Trophoblast cell (in vitro differentiated cells and primary cell): ENCODE measurements at regions not wholly inside any gene's neighbourhood (a gene's known extent, or its start where the extent isn't known, plus 50 kb on each side); places are given as distances from the start of the nearest gene placed in this dataset.

Experiments used
- DNase-seq, 2 donors: peaks; one replicate each; pipeline ENCODE4 v3.0.0-alpha.2; 2016
- H2AFZ ChIP-seq: 2 replicates; pipeline ENCODE4 v1.6.1; 2013; ENCODE audit warnings: low read length, moderate library complexity, mild to moderate bottlenecking; ENCODE audit not compliant: insufficient read depth, poor library complexity
- H2AK5ac ChIP-seq: 2 replicates; pipeline ENCODE4 v1.6.1; 2013; ENCODE audit warnings: mild to moderate bottlenecking, low read length
- H2BK120ac ChIP-seq: 2 replicates; pipeline ENCODE4 v1.6.1; 2013; ENCODE audit warnings: low read length, mild to moderate bottlenecking, moderate library complexity; ENCODE audit not compliant: insufficient read depth, poor library complexity
- H2BK12ac ChIP-seq: 2 replicates; pipeline ENCODE4 v1.6.1; 2013; ENCODE audit warnings: mild to moderate bottlenecking, low read length, moderate library complexity
- H2BK5ac ChIP-seq: 2 replicates; pipeline ENCODE4 v1.6.1; 2013; ENCODE audit warnings: low read length, low read depth, moderate library complexity, mild to moderate bottlenecking; ENCODE audit not compliant: poor library complexity
- H3K14ac ChIP-seq: 2 replicates; pipeline ENCODE4 v1.6.1; 2013; ENCODE audit warnings: mild to moderate bottlenecking, low read length
- H3K18ac ChIP-seq: 2 replicates; pipeline ENCODE4 v1.6.1; 2013; ENCODE audit warnings: mild to moderate bottlenecking, low read length
- H3K23ac ChIP-seq: 2 replicates; pipeline ENCODE4 v1.6.1; 2013; ENCODE audit warnings: low read length
- H3K27ac ChIP-seq: 2 replicates; pipeline ENCODE4 v1.5.1; 2013; ENCODE audit warnings: low read depth, mild to moderate bottlenecking, inconsistent platforms, low read length, moderate library complexity
- H3K27me3 ChIP-seq: 2 replicates; pipeline ENCODE4 v1.6.1; 2013; ENCODE audit warnings: inconsistent platforms, mild to moderate bottlenecking, low read length, moderate library complexity; ENCODE audit not compliant: insufficient read depth
- H3K36me3 ChIP-seq, 2 experiments: 1 replicate in 1 of 2; 2 replicates in 1 of 2; pipeline ENCODE4 v1.6.1; 2013; ENCODE audit warnings: low read length in 2 of 2, mild to moderate bottlenecking in 2 of 2, moderate library complexity in 1 of 2; ENCODE audit not compliant: insufficient read depth in 2 of 2, control insufficient read depth in 1 of 2
- H3K4ac ChIP-seq: 2 replicates; pipeline ENCODE4 v1.6.1; 2013; ENCODE audit warnings: low read depth, mild to moderate bottlenecking, low read length, moderate library complexity
- H3K4me1 ChIP-seq, 2 experiments: 1 replicate in 1 of 2; 2 replicates in 1 of 2; pipeline ENCODE4 v1.6.1; 2013; ENCODE audit warnings: low read length in 2 of 2, mild to moderate bottlenecking in 2 of 2, moderate library complexity in 1 of 2; ENCODE audit not compliant: insufficient read depth in 2 of 2, control insufficient read depth in 1 of 2
- H3K4me2 ChIP-seq: 2 replicates; pipeline ENCODE4 v1.6.1; 2013; ENCODE audit warnings: inconsistent platforms, mild to moderate bottlenecking, low read length, moderate library complexity
- H3K4me3 ChIP-seq: 2 replicates; pipeline ENCODE4 v1.5.1; 2013; ENCODE audit warnings: mild to moderate bottlenecking, low read depth, low read length, inconsistent platforms
- H3K79me1 ChIP-seq: one replicate; pipeline ENCODE4 v1.6.1; 2013; ENCODE audit warnings: low read length
- H3K79me2 ChIP-seq: 2 replicates; pipeline ENCODE4 v1.6.1; 2013; ENCODE audit warnings: low read length, mild to moderate bottlenecking; ENCODE audit not compliant: control insufficient read depth, insufficient read depth, poor library complexity
- H3K9ac ChIP-seq: 2 replicates; pipeline ENCODE4 v1.6.1; 2013; ENCODE audit warnings: mild to moderate bottlenecking, low read length
- H3K9me3 ChIP-seq: 2 replicates; pipeline ENCODE4 v1.6.1; 2013; ENCODE audit warnings: low read depth, mild to moderate bottlenecking, control low read depth, inconsistent platforms, low read length; ENCODE audit not compliant: insufficient read depth
- H4K12ac ChIP-seq: 2 replicates; pipeline ENCODE4 v1.6.1; 2013; ENCODE audit warnings: low read depth, mild to moderate bottlenecking, low read length, moderate library complexity
- H4K8ac ChIP-seq: 2 replicates; pipeline ENCODE4 v1.6.1; 2013; ENCODE audit warnings: low read depth, mild to moderate bottlenecking, low read length, moderate library complexity
- H4K91ac ChIP-seq: one replicate; pipeline ENCODE4 v1.6.1; 2013; ENCODE audit warnings: low read depth, mild to moderate bottlenecking, low read length, moderate library complexity
- WGBS: extraction: QIAGEN DNeasy Blood & Tissue Kit; methylation state at CpG from one replicate; pipeline ENCODE4 v1.1.7; 2013; ENCODE audit warnings: missing lambda C conversion rate; ENCODE audit not compliant: insufficient read length, insufficient coverage; ENCODE audit errors: extremely low coverage; 5-methylcytosine and 5-hydroxymethylcytosine counted together

- no peaks in the 10 kb centered on the region for H3K27me3 ChIP-seq
- H3K9ac ChIP-seq: no peak overlapping the region
- H3K23ac ChIP-seq: no peak overlapping the region
- H4K8ac ChIP-seq: no peak overlapping the region
- H3K18ac ChIP-seq: no peak overlapping the region
- H3K4me1 ChIP-seq: peaks cover 4 to 7% of the 10 kb centered on the region in 2 experiments
- no peaks in the 10 kb centered on the region for H3K79me1 ChIP-seq
- H3K4me2 ChIP-seq: no peak overlapping the region
- H2AK5ac ChIP-seq: no peak overlapping the region
- H3K14ac ChIP-seq: no peak overlapping the region
- no peak overlapping the region for H4K12ac ChIP-seq
- no CpG with 5 or more reads among the region's 10 CpGs for WGBS
- peak overlapping the region; percentile 23 for H3K4me3 ChIP-seq
- peaks cover 2% of the 10 kb centered on the region for H3K79me2 ChIP-seq
- H3K4ac ChIP-seq: no peak overlapping the region
- no peaks in the 10 kb centered on the region for H3K9me3 ChIP-seq
- H2BK120ac ChIP-seq: no peak overlapping the region
- H2BK12ac ChIP-seq: no peak overlapping the region
- no peak overlapping the region for H4K91ac ChIP-seq
- H3K27ac ChIP-seq: no peak overlapping the region
- H3K36me3 ChIP-seq: no peaks in the 10 kb centered on the region
- H2AFZ ChIP-seq: no peak overlapping the region
- peak in 1 of 2 donors; percentile 10 for DNase-seq
- H2BK5ac ChIP-seq: no peak overlapping the region
Measured at GRCh38 chr21:32065654-32066053, 192.8 kb downstream of the HUNK start.

DNA sequence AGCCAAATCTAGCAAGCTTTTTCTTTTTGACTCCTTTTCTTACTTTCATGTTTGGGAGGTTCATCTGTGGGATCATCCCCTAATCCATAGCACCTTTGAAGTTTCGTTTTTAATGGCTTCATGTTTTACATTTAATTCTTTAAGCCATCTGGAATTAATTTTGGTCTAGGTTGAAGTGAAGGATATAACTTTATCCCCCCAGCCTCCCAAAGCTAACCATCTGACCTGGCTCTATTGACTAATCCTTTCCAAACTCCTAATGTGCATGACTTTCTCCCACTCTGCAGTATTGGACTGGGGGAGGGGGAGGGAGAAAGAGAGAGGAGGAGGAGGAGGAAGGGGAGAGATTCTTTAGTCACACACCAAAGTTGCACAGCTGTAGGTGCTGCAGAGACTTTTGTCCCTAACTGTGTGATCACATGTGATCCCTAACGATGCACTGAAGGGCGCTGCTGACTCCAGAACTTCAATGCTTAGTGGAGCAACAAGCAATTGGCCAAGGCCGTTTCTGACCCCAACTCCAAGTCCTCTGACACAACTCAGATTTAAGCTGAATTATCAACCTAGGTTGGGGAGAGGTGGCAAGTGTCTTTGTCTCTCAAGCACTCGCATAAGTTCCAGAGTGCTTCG, 191.6 kb downstream of the HUNK start:
- H4K91ac ChIP-seq: no peak overlapping the region
- no peak overlapping the region for H3K4me3 ChIP-seq
- no peak overlapping the region for H2AK5ac ChIP-seq
- H4K8ac ChIP-seq: no peak overlapping the region
- H3K4me2 ChIP-seq: no peak overlapping the region
- no peaks in the 10 kb centered on the region for H3K36me3 ChIP-seq
- H3K18ac ChIP-seq: no peak overlapping the region
- no peak overlapping the region for H3K4ac ChIP-seq
- no peaks in the 10 kb centered on the region for H3K27me3 ChIP-seq
- no peak overlapping the region for H3K27ac ChIP-seq
- H3K79me2 ChIP-seq: peaks cover 2% of the 10 kb centered on the region
- DNase-seq: no peak
- H3K23ac ChIP-seq: no peak overlapping the region
- H2AFZ ChIP-seq: no peak overlapping the region
- no peak overlapping the region for H3K14ac ChIP-seq
- no peaks in the 10 kb centered on the region for H3K9me3 ChIP-seq
- H3K79me1 ChIP-seq: no peaks in the 10 kb centered on the region
- no peak overlapping the region for H3K9ac ChIP-seq
- H2BK120ac ChIP-seq: no peak overlapping the region
- H2BK5ac ChIP-seq: no peak overlapping the region
- H2BK12ac ChIP-seq: no peak overlapping the region
- no peak overlapping the region for H4K12ac ChIP-seq
- peaks cover 4 to 7% of the 10 kb centered on the region in 2 experiments for H3K4me1 ChIP-seq
- no CpG with 5 or more reads among the region's 6 CpGs for WGBS

DNA sequence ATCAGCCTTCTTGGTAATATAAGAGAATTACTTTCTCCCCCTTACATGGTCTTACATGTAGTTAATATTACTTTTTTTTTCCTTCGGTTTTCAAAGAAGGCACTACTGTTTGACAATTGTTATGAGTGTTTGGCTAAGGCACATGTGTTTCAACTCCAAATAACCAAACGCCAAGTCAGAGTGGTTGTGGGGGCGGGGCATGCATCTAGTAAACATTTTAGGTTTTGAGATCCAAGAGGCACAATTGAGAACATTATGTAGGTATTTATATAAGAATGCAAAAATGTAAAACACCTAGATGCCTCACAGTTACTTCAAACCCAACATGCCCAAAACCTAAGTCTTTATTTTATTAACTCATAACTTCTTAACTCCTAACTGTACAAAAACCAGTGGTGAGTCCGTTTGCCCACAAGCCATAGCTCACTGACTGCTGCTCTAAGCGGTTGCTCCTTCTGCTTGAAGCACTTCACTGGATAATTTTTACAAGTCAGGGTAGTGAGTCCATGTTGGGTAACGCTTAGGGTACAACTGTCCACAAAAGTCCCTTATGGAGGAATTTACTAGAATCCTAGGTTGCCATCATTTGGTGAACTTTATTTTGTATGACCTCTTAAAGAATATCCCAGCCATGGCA, 189.9 kb downstream of the HUNK start:
- no peak overlapping the region for H2BK12ac ChIP-seq
- H3K4ac ChIP-seq: no peak overlapping the region
- no peak overlapping the region for H4K91ac ChIP-seq
- no peak overlapping the region for H3K23ac ChIP-seq
- peaks cover 2% of the 10 kb centered on the region for H3K79me2 ChIP-seq
- no peaks in the 10 kb centered on the region for H3K9me3 ChIP-seq
- H4K12ac ChIP-seq: no peak overlapping the region
- no peak overlapping the region for H3K4me2 ChIP-seq
- H3K14ac ChIP-seq: no peak overlapping the region
- H3K27me3 ChIP-seq: no peaks in the 10 kb centered on the region
- no peak overlapping the region for H2AK5ac ChIP-seq
- no peak overlapping the region for H2BK5ac ChIP-seq
- H3K18ac ChIP-seq: no peak overlapping the region
- no peak overlapping the region for H3K27ac ChIP-seq
- H2BK120ac ChIP-seq: no peak overlapping the region
- H3K79me1 ChIP-seq: no peaks in the 10 kb centered on the region
- no peak overlapping the region for H3K4me3 ChIP-seq
- H3K36me3 ChIP-seq: no peaks in the 10 kb centered on the region
- H3K4me1 ChIP-seq: peaks cover 4 to 7% of the 10 kb centered on the region in 2 experiments
- DNase-seq: no peak
- H4K8ac ChIP-seq: no peak overlapping the region
- H2AFZ ChIP-seq: no peak overlapping the region
- no peak overlapping the region for H3K9ac ChIP-seq
- no CpG with 5 or more reads among the region's 6 CpGs for WGBS

GRCh38 chr21:32061729-32062128, 188.9 kb downstream of the HUNK start:
- H3K4me1 ChIP-seq: peaks cover 0 to 2% of the 10 kb centered on the region in 2 experiments
- no peak overlapping the region for H3K9ac ChIP-seq
- H3K79me1 ChIP-seq: no peaks in the 10 kb centered on the region
- no peak overlapping the region for H3K4me2 ChIP-seq
- H3K27ac ChIP-seq: no peak overlapping the region
- H2BK120ac ChIP-seq: no peak overlapping the region
- H3K36me3 ChIP-seq: no peaks in the 10 kb centered on the region
- H2AFZ ChIP-seq: no peak overlapping the region
- no peak overlapping the region for H3K4ac ChIP-seq
- no peak overlapping the region for H4K8ac ChIP-seq
- no CpG with 5 or more reads among the region's 1 CpG for WGBS
- H2BK5ac ChIP-seq: no peak overlapping the region
- peaks cover 2% of the 10 kb centered on the region for H3K79me2 ChIP-seq
- H2AK5ac ChIP-seq: no peak overlapping the region
- H3K4me3 ChIP-seq: no peak overlapping the region
- H3K27me3 ChIP-seq: no peaks in the 10 kb centered on the region
- no peak overlapping the region for H4K12ac ChIP-seq
- no peak overlapping the region for H2BK12ac ChIP-seq
- H3K9me3 ChIP-seq: no peaks in the 10 kb centered on the region
- no peak overlapping the region for H3K14ac ChIP-seq
- H3K23ac ChIP-seq: no peak overlapping the region
- DNase-seq: no peak
- H3K18ac ChIP-seq: no peak overlapping the region
- no peak overlapping the region for H4K91ac ChIP-seq
